GM12878 (cell line): ENCODE measurements at regions not wholly inside any gene's neighbourhood (a gene's known extent, or its start where the extent isn't known, plus 50 kb on each side); places are given as distances from the start of the nearest gene placed in this dataset.
A peak's percentile ranks its signal among the peaks of the same experiment; 100 is the strongest.
"Not testable (repeated sequence)": the region's sequence is repeated elsewhere in the genome, so short reads cannot be mapped to it uniquely, and the experiment has no call there.

Experiments used
- ATAC-seq: fragments of 200-7000 bp; cut with Tn5 transposase; 3 replicates; pipeline ENCODE4 v1.9.1; 2020; ENCODE audit warnings: mild to moderate bottlenecking, moderate library complexity
- BruUV-seq: library from RNA; stranded (reverse); fragments of 400-500 nt; replicated peaks from 2 replicates; lab custom pipeline; 2021; lab: Mats Ljungman, UMichigan
- CTCF ChIA-PET: fragments of 300-600 bp; sonication (Branson Sonifier 250); formaldehyde crosslinking; extraction: SDS; loops from one replicate; lab custom pipeline; 2021; ENCODE audit warnings: inconsistent platforms; lab: Yijun Ruan, JAX
- POLR2A ChIA-PET: fragments of 350-600 bp; formaldehyde crosslinking; extraction: SDS; loops from one replicate; lab custom pipeline; 2021; ENCODE audit warnings: inconsistent platforms; lab: Charles Lee
- RAD21 ChIA-PET: fragments of 300-600 bp; sonication (Branson Sonifier 250); formaldehyde crosslinking; loops from one replicate; lab custom pipeline; 2023; ENCODE audit warnings: antibody characterized with exemption; ENCODE audit not compliant: unreplicated experiment; lab: Charles Lee
- SMC1A ChIA-PET: fragments of 300-600 bp; sonication (Branson Sonifier 250); formaldehyde crosslinking; loops from one replicate; lab custom pipeline; 2023; ENCODE audit not compliant: unreplicated experiment, uncharacterized antibody; lab: Charles Lee
- DNase-seq: peaks from one replicate; pipeline ENCODE4 v3.0.0-alpha.2; 2011; ENCODE audit warnings: low read depth, low spot score
- FAIRE-seq: peaks from 3 replicates; lab custom pipeline; 2011; peaks lifted over from hg19 to GRCh38; lab: Jason Lieb, UNC
- H2AFZ ChIP-seq: 2 replicates; pipeline ENCODE4 v1.6.0; 2011; ENCODE audit warnings: low read depth, low read length, control low read depth; ENCODE audit not compliant: control insufficient read depth
- H3K27ac ChIP-seq: 2 replicates; pipeline ENCODE4 v1.5.1; 2011; ENCODE audit warnings: control low read depth; ENCODE audit not compliant: control insufficient read depth, insufficient read depth
- H3K27me3 ChIP-seq, 2 experiments: replicated peaks in 1 of 2; 2 replicates each; pipeline versions ENCODE4 v1.6.0 to v1.6.1; 2011; ENCODE audit warnings: low read length in 1 of 2; ENCODE audit not compliant: control insufficient read depth in 2 of 2, insufficient read depth in 2 of 2
- H3K36me3 ChIP-seq, 2 experiments: 2 replicates each; pipeline ENCODE4 v1.5.1; 2011; ENCODE audit warnings: low read length in 1 of 2; ENCODE audit not compliant: control insufficient read depth in 2 of 2, insufficient read depth in 2 of 2
- H3K4me1 ChIP-seq: 2 replicates; pipeline ENCODE4 v1.6.1; 2011; ENCODE audit warnings: mild to moderate bottlenecking, low read length, moderate library complexity, mixed read lengths; ENCODE audit not compliant: control insufficient read depth, insufficient read depth
- H3K4me2 ChIP-seq: 2 replicates; pipeline ENCODE4 v1.6.0; 2011; ENCODE audit warnings: control low read depth; ENCODE audit not compliant: control insufficient read depth, insufficient read depth
- H3K4me3 ChIP-seq: fragments of 200-600 bp; sonication (generic); 2 replicates; pipeline ENCODE4 v1.5.1; 2016
- H3K79me2 ChIP-seq: 2 replicates; pipeline ENCODE4 v1.6.0; 2011; ENCODE audit warnings: low read length; ENCODE audit not compliant: control insufficient read depth, insufficient read depth
- H3K9ac ChIP-seq: 2 replicates; pipeline ENCODE4 v1.8.0; 2011; ENCODE audit warnings: low read length, control low read depth, mixed read lengths; ENCODE audit not compliant: control insufficient read depth, insufficient read depth
- H3K9me3 ChIP-seq: replicated peaks from 3 replicates; pipeline ENCODE4 v1.5.1; 2011; ENCODE audit warnings: mild to moderate bottlenecking, low read length; ENCODE audit not compliant: control insufficient read depth, insufficient read depth
- H4K20me1 ChIP-seq: 2 replicates; pipeline ENCODE4 v1.6.0; 2011; ENCODE audit not compliant: control insufficient read depth, insufficient read depth
- WGBS: methylation state at CpG from one replicate; pipeline ENCODE4 v1.1.6; 2016; ENCODE audit warnings: low lambda C conversion rate; ENCODE audit not compliant: insufficient replicate concordance, insufficient coverage; ENCODE audit errors: missing lambda C conversion rate; 5-methylcytosine and 5-hydroxymethylcytosine counted together
- in situ Hi-C: fragments of 300-500 bp; cut with MboI; formaldehyde crosslinking; loops from 9 replicates; pipeline ENCODE4 v1.14.3; 2018; ENCODE audit warnings: mixed read lengths
- intact Hi-C: fragments of 100-400 bp; cut with micrococcal nuclease; formaldehyde crosslinking; loops from one replicate; pipeline ENCODE4 v1.14.2; 2022; ENCODE audit not compliant: unreplicated experiment

DNA sequence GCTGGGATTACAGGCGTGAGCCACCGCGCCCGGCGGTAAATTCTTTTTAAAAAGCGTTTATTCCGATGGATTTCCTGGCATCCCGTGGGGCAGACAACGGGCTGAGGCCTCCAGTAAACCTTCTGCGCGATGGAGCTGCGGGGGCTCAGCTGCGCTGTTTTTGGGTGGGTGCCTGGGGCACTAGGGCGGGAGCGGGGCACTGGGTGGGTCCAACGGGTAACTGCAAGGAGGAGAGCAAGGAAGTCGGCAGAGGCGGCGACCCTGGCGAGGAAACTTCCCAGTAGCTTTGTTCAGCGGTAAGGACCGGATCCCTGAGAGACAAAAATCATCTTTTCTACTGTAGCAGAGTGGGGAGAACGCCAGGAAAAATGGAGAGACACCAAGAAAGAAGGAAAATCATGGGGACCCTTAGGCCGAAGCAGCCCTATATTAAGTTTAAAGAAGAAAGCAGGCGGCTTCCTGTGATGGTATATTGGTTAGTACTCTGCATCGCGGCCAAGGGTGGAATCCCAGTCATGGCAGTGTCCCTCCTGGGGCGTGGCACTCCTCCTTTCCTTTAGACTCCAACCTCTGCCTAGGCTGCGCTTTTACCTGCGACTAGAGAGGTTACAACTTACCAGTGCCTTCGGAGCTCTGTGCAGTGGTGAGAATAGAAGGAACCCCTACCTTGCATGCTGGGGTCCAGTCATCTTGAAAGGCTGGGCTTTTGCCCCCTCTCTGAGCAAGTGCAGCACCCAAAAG is 63.0 kb upstream of the NBPF20 start:
- FAIRE-seq, DNase-seq, in situ Hi-C loops, H4K20me1 ChIP-seq, RAD21 ChIA-PET, intact Hi-C loops, H3K36me3 ChIP-seq, SMC1A ChIA-PET, H2AFZ ChIP-seq, CTCF ChIA-PET, H3K9me3 ChIP-seq, H3K79me2 ChIP-seq, H3K27me3 ChIP-seq, POLR2A ChIA-PET, H3K9ac ChIP-seq, BruUV-seq, H3K27ac ChIP-seq, H3K4me3 ChIP-seq, H3K4me2 ChIP-seq, H3K4me1 ChIP-seq: not testable (repeated sequence)
- peak; percentile 28 for ATAC-seq
- no CpG with 5 or more reads among the region's 31 CpGs for WGBS

DNA sequence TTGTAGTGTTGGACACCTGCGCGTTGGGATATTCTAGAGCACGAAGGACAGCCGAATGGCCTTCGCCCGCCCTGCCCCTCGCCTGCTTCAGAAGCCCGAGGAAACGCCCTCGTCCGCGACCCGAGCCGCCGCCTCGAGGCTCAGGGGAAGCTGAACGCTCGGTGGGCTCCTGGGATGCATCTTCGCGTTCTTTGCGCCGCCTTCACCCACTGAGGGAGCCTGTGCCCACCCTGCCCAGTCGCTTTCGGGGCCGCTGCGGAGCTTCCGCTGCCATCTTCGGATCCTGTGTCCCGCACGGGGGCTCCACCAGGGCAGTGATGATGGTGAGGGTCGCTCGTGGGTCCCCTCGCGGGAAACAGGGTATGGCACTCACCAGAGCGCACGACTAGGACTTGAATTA is 61.8 kb upstream of the NBPF20 start:
- H3K4me1 ChIP-seq, H4K20me1 ChIP-seq, H3K36me3 ChIP-seq, H2AFZ ChIP-seq, H3K27ac ChIP-seq, FAIRE-seq, in situ Hi-C loops, DNase-seq, H3K27me3 ChIP-seq, SMC1A ChIA-PET, RAD21 ChIA-PET, intact Hi-C loops, H3K9me3 ChIP-seq, POLR2A ChIA-PET, CTCF ChIA-PET, H3K79me2 ChIP-seq, H3K9ac ChIP-seq, H3K4me3 ChIP-seq, BruUV-seq: not testable (repeated sequence)
- H3K4me2 ChIP-seq = peak overlapping the region; percentile 42; the same call in 1 of the 2 replicates
- WGBS = under 1% methylated on average over 23 of the region's 36 CpGs
- peak; percentile 41 for ATAC-seq

DNA sequence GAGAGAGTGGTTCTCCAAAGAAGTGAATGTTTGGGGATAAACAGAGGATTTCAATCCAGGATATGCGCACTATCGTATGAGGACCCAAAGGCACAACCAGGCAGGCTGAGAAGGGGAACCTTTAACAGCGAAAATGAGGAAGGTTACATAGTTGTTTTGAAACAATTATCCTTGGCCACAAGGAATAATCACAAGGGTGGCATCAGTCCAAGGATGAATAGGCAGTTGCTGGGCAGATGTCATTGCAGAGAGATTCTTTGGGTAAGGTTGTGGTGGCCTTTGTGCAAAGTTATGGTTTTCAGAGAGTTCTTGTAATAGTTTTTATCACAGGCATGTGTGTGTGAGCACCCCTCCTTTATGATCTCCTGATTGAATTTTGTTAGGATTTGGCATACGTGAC is 58.9 kb upstream of the NBPF20 start:
- H3K4me2 ChIP-seq, RAD21 ChIA-PET, H3K36me3 ChIP-seq, POLR2A ChIA-PET, CTCF ChIA-PET, intact Hi-C loops, H3K79me2 ChIP-seq, in situ Hi-C loops, H3K27ac ChIP-seq, DNase-seq, H3K9me3 ChIP-seq, H3K4me3 ChIP-seq, FAIRE-seq, SMC1A ChIA-PET, H3K9ac ChIP-seq, ATAC-seq, BruUV-seq, H2AFZ ChIP-seq, H4K20me1 ChIP-seq, H3K4me1 ChIP-seq, H3K27me3 ChIP-seq: not testable (repeated sequence)
- WGBS = 63% methylated on average over 3 of the region's 4 CpGs

DNA sequence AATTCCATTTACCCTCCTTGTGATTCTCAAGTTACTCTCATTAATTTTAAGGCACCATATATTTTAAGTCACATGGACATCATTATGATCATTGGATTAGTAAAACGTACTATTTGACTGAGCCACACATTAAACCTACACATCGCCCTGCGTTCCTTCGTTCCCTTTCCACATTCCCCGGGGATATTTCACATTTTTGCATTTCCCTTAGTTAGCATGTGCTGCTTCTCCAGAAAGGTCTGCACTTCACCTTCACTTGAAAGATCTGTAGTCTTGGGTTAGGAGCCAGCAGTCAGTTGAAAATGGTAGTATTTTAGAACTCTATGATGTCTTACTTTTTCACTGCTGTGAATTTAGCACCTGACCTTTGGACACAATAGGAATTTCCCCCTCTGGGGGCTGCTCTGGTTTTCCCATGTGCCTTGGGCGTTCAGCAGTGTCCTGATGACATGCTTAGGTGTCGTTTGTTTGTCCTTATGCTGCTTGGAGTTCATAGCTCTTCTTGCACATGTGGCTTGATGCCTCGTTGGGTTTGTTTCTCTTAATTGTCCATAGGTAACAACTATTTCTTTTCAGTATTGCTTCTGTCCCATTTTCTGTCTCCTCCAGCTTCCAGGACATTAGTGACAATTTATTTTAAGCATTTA is 56.9 kb upstream of the NBPF20 start:
- H3K36me3 ChIP-seq, CTCF ChIA-PET, RAD21 ChIA-PET, H4K20me1 ChIP-seq, intact Hi-C loops, ATAC-seq, SMC1A ChIA-PET, H3K9ac ChIP-seq, BruUV-seq, H3K27me3 ChIP-seq, H3K4me3 ChIP-seq, H2AFZ ChIP-seq, in situ Hi-C loops, FAIRE-seq, H3K9me3 ChIP-seq, DNase-seq, POLR2A ChIA-PET, H3K4me1 ChIP-seq, H3K27ac ChIP-seq, H3K79me2 ChIP-seq, H3K4me2 ChIP-seq: not testable (repeated sequence)
- 36% methylated on average over 8 of the region's 8 CpGs for WGBS
